ENCODE measurements at regions not wholly inside any gene's neighbourhood (a gene's known extent, or its start where the extent isn't known, plus 50 kb on each side); places are given as distances from the start of the nearest gene placed in this dataset.

DNA sequence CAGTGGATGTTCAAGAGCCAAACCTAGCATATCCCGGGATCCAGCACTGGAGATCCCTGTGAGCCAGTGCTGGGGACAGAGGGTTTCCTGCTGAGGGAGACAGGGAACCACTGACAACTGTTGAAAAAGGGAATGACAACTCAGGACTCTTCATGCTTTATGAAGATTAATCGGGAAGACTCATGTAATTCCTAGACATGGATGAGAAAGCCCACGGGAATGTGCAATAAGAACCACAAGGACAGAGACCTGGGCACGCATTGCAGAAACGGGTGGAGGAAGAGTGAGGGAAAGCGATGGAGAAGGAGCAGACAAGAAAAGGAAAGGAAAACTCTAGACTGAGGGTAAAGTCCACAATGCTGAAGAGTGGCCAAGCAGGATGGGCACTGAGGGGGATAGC is 296.0 kb downstream of the PCNX1 start:
- no peak for DNase-seq

- no peak for DNase-seq
Observed at GRCh38 chr14:71204231-71204630, 297.0 kb downstream of the PCNX1 start.

- DNase-seq = no peak
Observed at GRCh38 chr14:71204768-71205167, 297.5 kb downstream of the PCNX1 start.

DNA sequence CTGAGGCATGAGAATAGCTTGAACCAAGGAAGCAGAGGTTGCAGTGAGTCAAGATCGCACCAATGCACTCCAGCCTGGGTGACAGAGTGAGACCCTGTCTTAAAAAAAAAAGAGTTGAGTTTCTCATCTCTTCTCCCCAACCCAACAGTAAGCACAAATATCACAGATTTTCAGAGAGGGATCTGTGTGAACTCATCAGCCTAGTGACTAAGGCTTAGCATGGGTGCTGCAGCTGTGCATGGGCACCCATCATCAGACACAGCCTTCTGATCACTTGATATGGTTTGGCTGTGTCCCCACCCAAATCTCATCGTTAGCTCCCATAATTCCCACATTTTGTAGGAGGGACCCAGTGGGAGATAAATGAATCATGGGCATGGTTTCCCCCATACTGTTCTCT is 298.9 kb downstream of the PCNX1 start:
- no peak for DNase-seq

DNA sequence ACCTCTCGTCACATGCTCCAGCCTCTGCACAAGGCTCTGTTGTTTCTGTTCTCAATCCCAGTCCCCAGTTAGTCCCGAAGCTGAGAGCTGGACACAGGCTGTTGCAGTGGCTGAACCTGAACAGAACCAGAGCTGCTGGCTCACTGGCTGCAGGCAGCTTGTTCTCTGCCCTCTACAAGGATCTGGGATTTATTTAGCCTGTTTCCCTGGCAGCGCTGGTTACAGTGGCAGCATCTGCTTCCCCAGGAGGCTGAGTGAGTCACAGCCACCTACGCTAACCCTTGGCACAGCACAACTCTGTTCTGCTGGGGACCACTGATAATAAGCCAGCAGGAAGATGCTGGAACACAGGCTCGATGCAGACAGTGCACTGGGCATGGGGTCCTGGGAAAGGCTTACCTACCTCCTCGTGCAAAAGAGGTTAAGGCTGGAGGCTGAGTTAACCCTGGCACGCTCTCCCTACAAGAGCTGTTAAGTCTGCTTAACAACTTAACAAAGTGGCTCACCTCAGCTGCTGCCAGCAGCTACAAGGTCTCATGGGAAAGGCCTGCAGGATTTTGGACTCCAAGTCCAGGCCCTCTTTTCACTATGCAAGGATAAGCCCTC is 299.6 kb downstream of the PCNX1 start:
- no peak for DNase-seq

DNA sequence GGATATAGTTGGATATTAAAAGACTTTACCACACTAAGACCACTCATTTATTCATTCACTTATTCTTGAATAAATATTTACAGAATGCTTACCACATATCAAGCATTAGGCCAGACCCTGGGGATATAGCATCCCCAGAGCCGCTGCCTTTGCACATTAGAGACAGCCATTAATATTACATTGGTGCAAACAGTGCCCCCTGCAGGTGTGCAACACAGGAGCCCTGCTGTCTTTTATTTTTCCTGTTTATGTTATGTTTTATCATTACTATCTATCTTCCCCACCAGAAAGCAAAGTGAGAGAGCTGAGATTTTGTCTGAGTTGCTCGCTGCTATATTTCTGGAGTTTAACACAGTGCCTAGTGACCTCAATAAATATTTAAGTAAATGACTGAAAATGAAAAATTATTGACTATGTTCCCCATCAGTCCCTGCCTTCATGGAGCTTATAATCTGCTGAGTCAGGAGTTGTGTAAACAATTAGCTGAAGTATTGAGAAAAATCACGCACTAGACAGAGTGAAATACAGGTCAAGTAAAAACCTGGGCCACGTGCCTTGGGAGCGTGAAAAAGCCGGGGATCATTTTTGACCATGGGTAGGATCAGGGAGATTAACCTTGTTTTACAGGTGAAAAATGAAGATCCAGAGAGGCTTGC is 301.6 kb downstream of the PCNX1 start:
- no peak for DNase-seq

DNA sequence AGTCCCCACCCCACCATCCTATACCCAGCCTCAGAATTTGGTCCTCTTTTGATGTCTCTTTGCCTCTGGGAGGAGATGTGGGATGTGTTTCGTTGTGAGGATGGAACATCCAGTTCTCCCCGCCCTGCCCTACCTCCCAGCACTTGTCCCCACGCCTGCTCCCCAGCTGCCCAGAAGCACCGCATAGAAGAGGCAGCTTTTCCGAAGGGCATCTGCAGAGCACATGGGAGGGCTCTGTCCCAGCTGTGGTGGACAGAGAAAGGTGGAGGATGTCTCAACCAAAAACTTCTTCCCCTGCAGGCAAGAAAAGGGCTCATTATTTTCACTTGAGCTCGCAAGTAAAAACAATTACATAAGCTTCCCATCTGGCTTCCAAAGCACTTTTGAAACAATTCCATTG is 302.6 kb downstream of the PCNX1 start:
- DNase-seq = no peak

DNA sequence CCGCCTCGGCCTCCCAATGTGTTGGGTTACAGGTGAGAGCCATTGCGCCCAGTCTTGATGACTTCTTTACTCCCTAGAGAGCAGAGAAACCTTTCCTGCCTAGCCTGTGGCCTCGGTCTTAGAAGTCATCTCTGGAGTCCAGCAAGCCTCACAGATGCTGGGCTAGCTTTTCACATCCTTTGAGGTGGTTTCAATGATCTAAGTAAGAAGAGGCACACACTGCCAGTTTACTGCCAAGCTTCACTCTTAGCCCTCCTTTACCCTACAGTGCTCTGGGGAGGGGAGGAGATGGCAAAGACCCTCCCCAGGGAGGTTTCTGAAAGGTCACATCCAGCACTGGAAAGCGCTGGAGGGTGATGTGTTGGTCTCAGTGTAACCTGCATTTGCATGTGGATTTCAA is 304.8 kb downstream of the PCNX1 start:
- no peak for DNase-seq

DNA sequence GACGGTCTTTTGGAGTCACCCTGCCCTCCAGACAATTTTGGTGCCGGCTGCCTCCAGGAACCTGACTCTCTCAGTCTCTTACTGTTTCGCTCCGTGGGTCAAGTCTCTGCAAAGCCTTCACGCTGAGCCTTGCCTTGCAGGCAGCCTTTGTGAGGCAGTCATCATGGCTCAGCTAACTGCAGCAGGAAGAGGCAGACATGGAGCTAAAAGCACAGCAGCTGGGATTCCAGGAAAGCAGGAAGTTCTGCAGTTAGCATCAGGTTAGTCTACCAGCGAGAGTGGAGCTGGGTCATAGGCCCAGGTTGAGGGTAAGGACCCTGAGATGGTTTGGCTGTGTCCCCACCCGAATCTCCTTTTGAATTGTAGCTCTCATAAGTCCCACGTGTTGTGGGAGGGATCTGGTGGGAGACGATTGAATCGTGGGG is 305.4 kb downstream of the PCNX1 start:
- DNase-seq = no peak

DNA sequence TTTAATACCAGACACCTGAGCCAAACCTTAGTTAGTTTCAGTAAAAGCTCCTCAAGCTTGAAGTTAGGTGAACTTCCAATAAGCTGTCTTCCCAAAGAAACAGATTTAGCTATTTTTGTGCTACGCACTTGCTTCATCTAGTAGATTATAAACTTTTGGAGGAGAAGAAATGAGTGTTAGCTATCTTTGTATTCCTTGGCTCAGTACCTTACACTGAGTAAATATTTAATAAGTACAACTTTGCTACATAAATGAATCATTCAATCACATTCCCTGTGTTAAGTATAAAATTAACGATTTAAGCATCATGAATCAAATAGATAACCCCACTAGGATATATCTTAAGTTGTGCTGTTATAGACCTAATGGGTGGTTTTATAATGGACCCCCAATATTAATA is 307.0 kb downstream of the PCNX1 start:
- DNase-seq = no peak

GRCh38 chr14:71220462-71220861 is 313.2 kb downstream of the PCNX1 start:
- DNase-seq = no peak

GRCh38 chr14:71221119-71221518 is 313.9 kb downstream of the PCNX1 start:
- no peak for DNase-seq

GRCh38 chr14:71225113-71225512 is 317.9 kb downstream of the PCNX1 start:
- no peak for DNase-seq

GRCh38 chr14:71228711-71229110 is 321.5 kb downstream of the PCNX1 start:
- DNase-seq = no peak

DNA sequence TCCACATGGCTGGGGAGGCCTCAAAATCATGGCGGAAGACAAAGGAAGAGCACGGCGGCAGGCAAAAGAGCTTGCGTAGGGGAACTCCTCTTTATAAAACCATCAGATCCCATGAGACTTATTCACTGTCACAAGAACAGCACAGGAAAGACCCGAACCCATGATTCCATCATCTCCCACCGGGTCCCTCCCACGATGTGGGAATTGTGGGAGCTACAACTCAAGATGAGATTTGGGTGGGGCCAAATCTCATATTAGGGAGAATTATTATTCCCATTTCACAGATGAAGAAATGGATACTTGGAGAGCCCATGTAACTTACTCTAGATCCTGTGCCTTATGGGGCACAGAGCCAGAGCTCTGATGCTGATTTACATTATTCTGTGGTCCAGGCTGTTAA is 322.6 kb downstream of the PCNX1 start:
- DNase-seq = no peak

DNA sequence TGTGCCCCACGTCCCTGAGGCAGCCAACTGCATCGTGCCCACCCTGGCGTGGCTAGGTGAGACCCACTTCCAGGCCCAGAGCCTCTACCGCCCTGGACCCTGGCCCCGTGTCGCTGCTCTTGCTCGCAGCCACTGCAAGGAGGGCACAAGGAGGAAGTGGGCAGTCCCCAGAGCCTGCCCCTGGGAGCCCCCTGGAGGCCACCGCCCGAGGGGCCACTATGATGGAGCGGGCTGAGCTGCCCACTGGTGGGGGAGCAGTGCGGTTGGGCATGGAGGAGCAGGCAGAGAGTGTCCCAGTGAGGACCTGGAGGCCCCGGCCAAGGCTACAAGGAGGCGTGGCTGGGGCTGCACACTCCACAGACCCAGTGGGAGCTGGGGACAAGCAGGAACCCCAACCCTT is 323.6 kb downstream of the PCNX1 start:
- no peak for DNase-seq

DNA sequence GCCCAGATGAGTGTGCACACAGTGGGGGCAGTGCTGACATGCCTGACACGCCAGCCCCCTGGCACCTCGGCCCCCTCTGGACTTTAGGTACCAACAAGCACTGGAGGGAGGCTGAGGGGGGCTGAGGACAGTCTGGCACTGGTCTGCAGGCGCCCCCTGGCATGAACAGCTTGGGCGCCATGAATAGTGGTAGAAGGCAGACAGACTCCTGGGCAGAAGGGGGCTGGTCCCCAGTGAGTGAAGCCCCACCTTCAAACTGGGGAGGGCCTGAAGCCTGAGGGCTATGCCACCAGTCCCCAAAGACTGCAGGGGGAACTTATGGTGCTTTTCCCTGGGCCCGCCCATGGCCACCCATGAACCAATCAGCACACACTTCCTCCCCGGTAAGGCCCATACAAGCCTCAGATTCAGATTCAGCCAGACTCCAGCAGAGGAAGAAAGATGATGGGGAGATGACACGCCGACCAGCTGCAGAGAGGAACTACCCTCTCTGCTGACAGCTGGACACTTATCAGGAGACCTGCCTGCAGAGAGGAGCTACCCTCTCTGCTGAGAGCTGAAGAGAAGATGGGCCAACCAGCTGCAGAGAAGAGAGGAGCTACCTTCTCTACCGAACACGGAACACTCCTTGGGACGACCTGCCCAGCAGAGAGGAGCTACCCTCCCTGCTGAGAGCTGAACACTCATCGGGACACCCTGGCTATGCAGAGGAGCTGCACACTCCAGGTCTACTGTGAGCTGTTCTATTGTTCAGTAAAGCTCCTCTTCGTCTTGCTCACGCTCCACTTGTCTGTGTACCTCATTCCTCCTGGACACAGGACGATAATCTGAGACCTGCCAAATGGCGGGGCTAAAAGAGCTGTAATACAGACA is 324.5 kb downstream of the PCNX1 start:
- no peak for DNase-seq

GRCh38 chr14:71232506-71232905 is 325.2 kb downstream of the PCNX1 start:
- no peak for DNase-seq

DNA sequence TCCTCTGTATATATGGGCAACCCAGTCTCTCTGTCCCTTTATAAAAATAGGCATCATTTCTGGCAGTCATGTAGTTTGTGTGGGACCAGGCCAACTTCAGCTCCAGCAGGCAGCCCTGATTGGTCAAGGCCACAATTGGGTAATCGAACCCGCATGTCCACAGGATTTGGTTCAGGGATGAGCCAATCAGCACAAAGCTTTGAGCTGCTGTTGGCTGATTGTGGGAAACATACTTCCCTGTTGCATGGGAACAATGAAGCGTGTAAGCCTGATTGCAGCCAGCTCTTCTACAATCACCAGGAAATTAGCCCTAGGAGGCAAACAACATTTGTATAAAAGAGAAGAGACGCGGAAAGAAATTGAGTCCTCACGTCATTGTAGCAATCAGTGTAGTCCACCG is 328.6 kb downstream of the PCNX1 start:
- DNase-seq = no peak

DNA sequence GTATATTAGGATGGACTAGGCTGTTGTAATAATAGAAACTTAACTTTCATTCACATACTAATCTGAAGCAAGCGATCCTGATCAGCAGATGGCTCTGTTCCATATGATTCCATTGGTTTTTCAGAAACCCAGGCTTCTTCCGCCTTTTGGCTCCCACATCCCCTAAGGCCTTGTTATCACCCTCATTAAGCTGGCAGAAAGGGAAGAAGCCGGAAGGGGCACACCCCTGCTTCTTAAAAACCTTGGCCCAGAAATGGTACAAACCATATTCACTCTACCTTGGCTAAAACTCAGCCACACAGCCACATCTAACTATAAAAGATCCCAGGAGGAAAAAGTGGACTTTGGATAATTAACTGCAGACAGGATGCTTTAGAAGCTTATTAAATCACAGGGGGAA is 329.2 kb downstream of the PCNX1 start:
- DNase-seq = no peak

DNA sequence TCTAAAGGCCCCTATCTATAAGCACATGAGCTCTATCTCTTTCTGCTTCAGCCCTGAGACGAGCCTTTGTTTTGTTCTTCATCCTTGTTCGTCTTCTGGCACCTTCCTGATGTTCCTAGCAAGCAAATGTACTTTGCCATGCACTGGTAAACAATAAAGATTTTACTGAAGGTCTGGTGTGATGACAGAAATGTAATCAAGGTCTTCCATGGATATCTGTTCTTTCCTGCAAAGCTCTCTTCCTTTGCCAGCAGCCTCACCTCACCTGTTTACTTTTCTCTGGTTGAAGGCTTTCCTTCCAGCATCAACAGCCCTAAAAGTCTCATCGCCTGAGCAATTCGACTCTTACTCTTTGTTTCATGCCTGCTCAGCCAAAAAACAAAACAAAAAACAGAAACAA is 330.3 kb downstream of the PCNX1 start:
- DNase-seq = no peak

DNA sequence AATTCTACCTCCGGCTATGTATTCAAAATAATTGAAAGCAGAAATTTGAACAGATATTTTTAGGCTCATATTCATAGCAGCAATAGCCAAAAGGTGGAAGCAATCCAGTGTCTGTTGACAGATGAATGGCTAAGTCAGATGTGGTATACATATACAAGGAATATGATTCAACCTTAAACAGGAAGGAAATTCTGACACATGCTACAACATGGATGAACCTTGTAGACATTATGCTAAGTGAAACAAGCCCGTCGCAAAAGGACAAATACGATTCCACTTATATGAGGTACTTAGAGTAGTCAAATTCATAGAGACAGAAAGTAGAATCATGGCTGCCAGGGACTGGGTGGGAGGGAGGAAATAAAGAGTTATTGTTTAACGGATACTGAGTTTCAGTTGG is 331.6 kb downstream of the PCNX1 start:
- DNase-seq = no peak

DNA sequence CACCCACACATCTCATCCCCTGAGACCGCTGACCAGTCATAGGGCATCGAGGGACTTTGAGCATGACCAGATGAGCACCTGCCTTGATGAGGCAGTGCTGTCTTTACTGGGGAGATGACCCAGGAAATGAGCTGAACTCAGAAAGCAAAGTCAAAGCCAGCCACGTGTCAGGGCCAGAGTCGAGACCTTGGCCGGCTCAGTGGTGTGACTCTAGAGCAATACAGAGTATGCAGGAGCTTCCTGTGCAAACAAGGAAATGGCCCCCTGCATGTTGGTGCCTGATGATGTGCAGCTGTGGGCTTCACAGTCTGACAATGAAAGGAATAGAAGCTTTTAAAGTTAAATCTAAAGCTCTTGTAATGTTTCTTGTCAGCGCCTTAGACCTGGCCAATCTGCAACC is 332.9 kb downstream of the PCNX1 start:
- DNase-seq = no peak

DNA sequence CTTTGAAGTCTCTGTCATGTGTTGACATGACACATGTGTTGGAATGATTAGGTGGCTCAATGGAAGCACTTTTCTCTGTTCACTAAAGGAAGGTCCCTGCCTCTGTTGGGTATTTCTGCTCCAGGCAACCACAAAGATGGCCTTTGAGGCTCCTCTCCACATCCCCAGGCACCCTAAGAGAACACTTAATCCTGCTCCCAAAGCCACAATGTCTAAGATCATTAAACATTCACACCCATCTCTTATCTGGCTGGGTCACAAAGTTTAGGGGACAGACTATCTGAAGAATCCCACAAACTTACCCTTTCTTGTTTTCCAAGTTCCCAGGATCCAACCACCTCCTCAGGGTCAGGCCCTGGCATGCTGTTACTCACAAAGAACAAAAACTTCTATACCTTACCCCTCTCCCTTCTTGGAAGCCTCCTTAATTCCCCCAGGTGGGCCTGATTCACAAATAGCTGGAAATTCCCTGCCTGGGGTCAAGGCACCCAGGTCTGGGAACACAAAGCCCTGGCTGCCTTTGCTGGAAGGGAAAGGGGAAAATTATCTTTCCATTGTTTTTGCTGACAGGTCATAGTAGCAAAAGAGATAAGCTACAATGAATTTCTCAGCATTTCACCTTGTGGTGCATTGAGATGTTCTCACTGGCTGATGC is 333.7 kb downstream of the PCNX1 start:
- no peak for DNase-seq
